ENCODE measurements at regions not wholly inside any gene's neighbourhood (a gene's known extent, or its start where the extent isn't known, plus 50 kb on each side); places are given as distances from the start of the nearest gene placed in this dataset.

GRCh38 chr2:194452504-194452903 lies 1204.5 kb upstream of the SLC39A10 start:
- no peaks in the 10 kb centered on the region for H3K4me1 ChIP-seq
- no peak overlapping the region for H3K4me3 ChIP-seq
- 73% methylated on average over 5 of the region's 5 CpGs for WGBS
- TF ChIP-seq POLR2AphosphoS5 (IDR thresholded peaks at IDR 0.05): no peak
- TF ChIP-seq POLR2A (IDR thresholded peaks at IDR 0.05): no peak
- TF ChIP-seq, protein P1, sequence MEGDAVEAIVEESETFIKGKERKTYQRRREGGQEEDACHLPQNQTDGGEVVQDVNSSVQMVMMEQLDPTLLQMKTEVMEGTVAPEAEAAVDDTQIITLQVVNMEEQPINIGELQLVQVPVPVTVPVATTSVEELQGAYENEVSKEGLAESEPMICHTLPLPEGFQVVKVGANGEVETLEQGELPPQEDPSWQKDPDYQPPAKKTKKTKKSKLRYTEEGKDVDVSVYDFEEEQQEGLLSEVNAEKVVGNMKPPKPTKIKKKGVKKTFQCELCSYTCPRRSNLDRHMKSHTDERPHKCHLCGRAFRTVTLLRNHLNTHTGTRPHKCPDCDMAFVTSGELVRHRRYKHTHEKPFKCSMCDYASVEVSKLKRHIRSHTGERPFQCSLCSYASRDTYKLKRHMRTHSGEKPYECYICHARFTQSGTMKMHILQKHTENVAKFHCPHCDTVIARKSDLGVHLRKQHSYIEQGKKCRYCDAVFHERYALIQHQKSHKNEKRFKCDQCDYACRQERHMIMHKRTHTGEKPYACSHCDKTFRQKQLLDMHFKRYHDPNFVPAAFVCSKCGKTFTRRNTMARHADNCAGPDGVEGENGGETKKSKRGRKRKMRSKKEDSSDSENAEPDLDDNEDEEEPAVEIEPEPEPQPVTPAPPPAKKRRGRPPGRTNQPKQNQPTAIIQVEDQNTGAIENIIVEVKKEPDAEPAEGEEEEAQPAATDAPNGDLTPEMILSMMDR (IDR thresholded peaks at IDR 0.05): no peak
- TF ChIP-seq EP300 (IDR thresholded peaks at IDR 0.05): no peak
- DNase-seq (ENCODE audit: low spot score in 2 of 2): no peak
- H3K27ac ChIP-seq: no peak overlapping the region
- no peaks in the 10 kb centered on the region for H3K9me3 ChIP-seq
- H3K36me3 ChIP-seq: no peaks in the 10 kb centered on the region
- no peaks in the 10 kb centered on the region for H3K27me3 ChIP-seq

DNA sequence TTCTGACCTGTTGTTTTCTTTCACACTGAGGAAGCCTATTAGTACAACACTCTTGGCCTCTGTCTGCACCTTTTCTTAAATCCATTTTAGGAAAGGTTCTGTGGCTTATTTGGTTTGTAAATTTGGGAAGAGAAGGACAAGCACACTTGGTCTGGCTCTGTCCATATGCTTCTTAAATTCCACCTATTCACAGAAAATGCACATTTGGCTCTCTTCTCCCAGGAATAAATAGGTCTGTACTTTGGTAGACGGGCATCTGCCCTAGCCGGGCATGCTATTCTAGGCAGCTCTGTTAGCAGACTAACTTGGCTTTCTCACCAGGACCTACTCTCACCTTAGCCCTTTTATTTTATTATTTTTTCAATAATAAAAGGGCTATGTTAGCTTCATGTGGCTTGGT lies 1211.8 kb upstream of the SLC39A10 start:
- no peaks in the 10 kb centered on the region for H3K4me1 ChIP-seq
- H3K36me3 ChIP-seq: no peaks in the 10 kb centered on the region
- H3K27me3 ChIP-seq: no peaks in the 10 kb centered on the region
- WGBS: 90% methylated on average over 2 of the region's 2 CpGs
- no peaks in the 10 kb centered on the region for H3K9me3 ChIP-seq
- DNase-seq (ENCODE audit: low spot score in 2 of 2): no peak
- H3K4me3 ChIP-seq: no peak overlapping the region
- H3K27ac ChIP-seq: no peak overlapping the region
- TF ChIP-seq POLR2AphosphoS5 (IDR thresholded peaks at IDR 0.05) (no peak), EP300 (IDR thresholded peaks at IDR 0.05) (no peak), POLR2A (IDR thresholded peaks at IDR 0.05) (no peak)
- TF ChIP-seq, protein P1 (IDR thresholded peaks at IDR 0.05): no peak

- TF ChIP-seq POLR2AphosphoS5 (IDR thresholded peaks at IDR 0.05) (no peak), EP300 (IDR thresholded peaks at IDR 0.05) (no peak), POLR2A (IDR thresholded peaks at IDR 0.05) (no peak)
- TF ChIP-seq, protein P1 (IDR thresholded peaks at IDR 0.05): no peak
- no peaks in the 10 kb centered on the region for H3K36me3 ChIP-seq
- no peak overlapping the region for H3K27ac ChIP-seq
- no peaks in the 10 kb centered on the region for H3K27me3 ChIP-seq
- H3K4me3 ChIP-seq: no peak overlapping the region
- H3K9me3 ChIP-seq: no peaks in the 10 kb centered on the region
- no peak for DNase-seq (ENCODE audit: low spot score in 2 of 2)
- WGBS: 40% methylated on average over 1 of the region's 1 CpG
- H3K4me1 ChIP-seq: no peaks in the 10 kb centered on the region
Observed at GRCh38 chr2:194443926-194444325, 1213.1 kb upstream of the SLC39A10 start.

DNA sequence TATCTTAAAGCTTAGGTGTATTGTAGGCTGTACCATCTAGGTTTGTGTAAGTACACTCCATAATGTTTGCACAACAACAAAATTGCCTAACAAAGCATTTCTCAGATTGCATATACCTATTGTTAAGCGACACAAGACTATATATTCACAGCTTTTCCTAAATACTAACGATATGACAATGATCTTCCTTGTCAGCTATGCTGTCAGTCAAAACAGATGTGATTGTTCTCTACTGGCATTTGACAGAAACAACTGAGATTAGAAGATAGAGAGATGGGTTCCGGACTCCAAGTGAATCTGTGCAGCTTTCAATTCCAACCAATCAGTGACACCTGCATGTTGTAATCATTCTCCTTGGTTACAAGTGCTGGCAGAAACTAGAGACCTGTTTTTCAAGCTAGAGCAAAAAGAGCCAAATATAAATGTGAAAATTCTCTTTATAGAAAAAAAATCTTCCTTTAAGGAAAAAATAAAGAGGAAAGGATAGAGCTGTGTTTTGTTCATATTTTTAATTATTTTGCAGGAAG lies 1232.3 kb upstream of the SLC39A10 start:
- DNase-seq (ENCODE audit: low spot score in 2 of 2): no peak
- Histone ChIP-seq H3K36me3 (no peaks in the 10 kb centered on the region), H3K4me3 (no peak overlapping the region), H3K4me1 (no peaks in the 10 kb centered on the region), H3K27me3 (no peaks in the 10 kb centered on the region), H3K9me3 (no peaks in the 10 kb centered on the region), H3K27ac (no peak overlapping the region)
- WGBS: 50% methylated on average over 3 of the region's 3 CpGs
- TF ChIP-seq POLR2A (IDR thresholded peaks at IDR 0.05): no peak

- Histone ChIP-seq H3K36me3 (no peaks in the 10 kb centered on the region), H3K4me3 (no peak overlapping the region), H3K9me3 (no peaks in the 10 kb centered on the region), H3K27me3 (no peaks in the 10 kb centered on the region), H3K27ac (no peak overlapping the region), H3K4me1 (no peaks in the 10 kb centered on the region)
- 71% methylated on average over 3 of the region's 3 CpGs for WGBS
- TF ChIP-seq EP300 (IDR thresholded peaks at IDR 0.05) (no peak), POLR2AphosphoS5 (IDR thresholded peaks at IDR 0.05) (no peak), POLR2A (IDR thresholded peaks at IDR 0.05) (no peak)
- TF ChIP-seq, protein P1 (IDR thresholded peaks at IDR 0.05): no peak
- no peak for DNase-seq (ENCODE audit: low spot score in 2 of 2)
Observed at GRCh38 chr2:194411221-194411620, 1245.8 kb upstream of the SLC39A10 start.

DNA sequence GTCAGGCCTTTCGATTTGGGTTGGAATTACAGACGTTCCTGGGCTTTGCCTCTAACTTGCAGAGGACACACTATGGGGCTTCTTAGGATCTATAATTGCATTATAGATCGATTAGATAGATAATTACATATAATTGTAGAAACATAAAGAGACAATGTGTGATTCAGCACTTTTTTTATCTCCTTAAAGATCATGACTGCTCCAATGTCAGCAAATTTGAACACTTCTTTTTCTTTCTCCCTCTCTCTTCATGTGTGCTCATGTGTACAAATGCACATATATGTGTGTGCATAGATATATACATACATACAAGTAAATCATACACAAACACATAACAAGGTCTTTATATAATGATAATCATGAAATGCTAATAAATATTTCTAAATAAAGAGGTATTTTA lies 1261.2 kb upstream of the SLC39A10 start:
- H3K27ac ChIP-seq: no peak overlapping the region
- H3K4me3 ChIP-seq: no peak overlapping the region
- no peaks in the 10 kb centered on the region for H3K36me3 ChIP-seq
- H3K4me1 ChIP-seq: no peaks in the 10 kb centered on the region
- DNase-seq (ENCODE audit: low spot score in 2 of 2): no peak
- 81% methylated on average over 3 of the region's 3 CpGs for WGBS
- TF ChIP-seq POLR2AphosphoS5 (IDR thresholded peaks at IDR 0.05) (no peak), POLR2A (IDR thresholded peaks at IDR 0.05) (no peak), EP300 (IDR thresholded peaks at IDR 0.05) (no peak)
- TF ChIP-seq, protein P1 (IDR thresholded peaks at IDR 0.05): no peak
- no peaks in the 10 kb centered on the region for H3K27me3 ChIP-seq
- H3K9me3 ChIP-seq: no peaks in the 10 kb centered on the region

Data from suprapubic skin (tissue), 4 donors.